HG03342 (cell line): ENCODE measurements at regions not wholly inside any gene's neighbourhood (a gene's known extent, or its start where the extent isn't known, plus 50 kb on each side); places are given as distances from the start of the nearest gene placed in this dataset.
A peak's percentile ranks its signal among the peaks of the same experiment; 100 is the strongest.
"Not testable (repeated sequence)": the region's sequence is repeated elsewhere in the genome, so short reads cannot be mapped to it uniquely, and the experiment has no call there.

Experiments
- ATAC-seq: cut with Tn5 transposase; IDR thresholded peaks from one replicate; pipeline ENCODE4 v1.9.1; 2021; ENCODE audit warnings: mild to moderate bottlenecking, moderate library complexity; ENCODE audit not compliant: unreplicated experiment

DNA sequence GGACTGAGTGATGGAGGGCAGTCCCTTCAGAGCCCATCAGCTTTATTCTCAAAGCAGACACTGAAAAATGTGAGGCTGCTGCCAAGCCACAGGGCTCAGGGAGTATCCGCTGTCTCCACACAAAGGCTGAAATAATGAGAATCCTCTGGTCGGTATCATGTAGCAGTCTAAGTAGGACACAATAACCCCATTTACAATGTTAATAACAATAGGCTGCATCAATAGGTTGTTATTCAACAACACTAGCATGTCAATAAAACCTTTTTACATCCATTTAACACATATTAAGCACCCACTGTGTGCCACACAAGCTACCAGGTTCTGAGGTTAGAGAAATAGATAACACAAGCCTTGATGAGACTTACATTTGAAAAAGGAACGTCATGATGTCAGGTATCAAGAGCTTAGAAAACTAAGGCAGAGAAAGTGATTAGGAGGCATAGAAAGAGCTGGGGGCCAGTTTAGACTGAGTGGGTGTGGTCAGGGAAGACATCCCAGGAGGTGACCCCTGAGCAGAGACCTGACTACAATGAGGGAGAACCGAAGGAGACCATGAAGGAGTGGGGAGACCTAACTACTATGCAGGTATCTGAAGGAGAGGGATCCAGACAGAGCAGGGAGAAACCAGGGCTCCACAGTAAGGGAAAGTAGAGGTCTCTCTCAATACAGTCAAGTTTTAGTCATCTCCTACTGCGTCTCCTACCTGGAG, 140.1 kb upstream of the GRIA1 start:
- ATAC-seq = no peak

DNA sequence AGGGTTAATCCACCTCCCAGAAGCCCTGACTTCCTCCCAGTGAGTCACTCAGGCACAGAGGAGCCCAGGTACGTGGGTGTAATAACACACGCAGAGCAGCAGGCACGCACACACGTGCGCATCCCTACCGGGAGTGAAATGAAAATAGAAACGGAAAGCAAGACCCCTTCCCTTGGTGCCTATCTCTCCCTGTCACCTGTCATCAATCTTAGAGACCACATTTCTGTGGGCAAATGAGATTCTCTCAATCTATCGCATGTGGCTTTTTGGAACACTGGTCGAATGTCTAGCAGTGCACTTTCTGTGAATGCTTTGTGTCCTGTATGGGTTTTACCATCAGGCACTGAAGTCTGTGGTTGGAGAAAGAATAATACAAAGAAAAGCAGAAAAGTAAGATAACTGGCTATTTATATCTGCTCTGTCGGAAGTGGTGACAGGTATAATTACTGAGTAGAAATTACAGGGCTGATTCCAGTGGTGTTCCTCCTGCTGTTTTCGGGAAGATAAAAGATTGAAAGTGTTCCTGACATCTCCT, 137.7 kb upstream of the GRIA1 start:
- no peak for ATAC-seq

- no peak for ATAC-seq
These were observed 132.9 kb upstream of the GRIA1 start for GRCh38 chr5:153357493-153358112.

GRCh38 chr5:153358315-153358976, 132.0 kb upstream of the GRIA1 start:
- peak; percentile 94 for ATAC-seq

GRCh38 chr5:153360860-153361259, 129.6 kb upstream of the GRIA1 start:
- ATAC-seq = no peak

- ATAC-seq = no peak
These were observed 128.6 kb upstream of the GRIA1 start for GRCh38 chr5:153361735-153362409.

- ATAC-seq = peak; percentile 80
These were observed 124.9 kb upstream of the GRIA1 start for GRCh38 chr5:153365547-153365946.

GRCh38 chr5:153367466-153367865, 123.0 kb upstream of the GRIA1 start:
- ATAC-seq = no peak

DNA sequence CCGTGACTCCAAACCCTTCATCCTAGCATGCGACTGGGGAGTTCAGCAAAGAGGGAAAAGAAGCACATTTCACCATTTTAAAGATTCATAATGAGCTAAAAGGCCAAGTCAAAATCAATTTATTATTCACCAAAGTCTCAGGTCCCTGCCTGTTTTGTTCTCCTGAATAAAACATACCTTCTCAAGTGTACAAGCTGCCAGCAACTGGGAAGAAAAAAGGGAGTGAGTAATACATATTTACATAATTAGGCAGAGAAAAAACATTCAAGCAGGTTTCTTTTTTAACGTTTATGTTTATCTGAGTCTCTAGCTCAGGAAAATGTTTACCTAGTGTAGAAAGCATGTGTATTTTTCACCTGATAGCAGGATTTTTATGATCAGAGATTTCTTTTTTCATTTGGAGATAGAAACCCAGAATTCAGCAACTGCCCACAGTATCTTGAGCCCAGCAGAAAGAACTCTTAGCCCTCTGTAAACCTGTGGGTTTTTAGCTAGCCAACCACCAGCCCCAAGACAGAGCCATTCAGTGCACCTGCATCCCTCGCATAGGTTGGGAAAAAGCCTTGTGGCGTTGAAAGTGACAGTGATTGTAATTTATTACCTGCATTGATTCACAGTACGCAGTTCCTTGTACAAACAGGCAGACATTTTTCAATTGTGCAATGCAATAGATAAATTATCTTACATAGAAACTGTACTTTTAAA, 117.9 kb upstream of the GRIA1 start:
- no peak for ATAC-seq

DNA sequence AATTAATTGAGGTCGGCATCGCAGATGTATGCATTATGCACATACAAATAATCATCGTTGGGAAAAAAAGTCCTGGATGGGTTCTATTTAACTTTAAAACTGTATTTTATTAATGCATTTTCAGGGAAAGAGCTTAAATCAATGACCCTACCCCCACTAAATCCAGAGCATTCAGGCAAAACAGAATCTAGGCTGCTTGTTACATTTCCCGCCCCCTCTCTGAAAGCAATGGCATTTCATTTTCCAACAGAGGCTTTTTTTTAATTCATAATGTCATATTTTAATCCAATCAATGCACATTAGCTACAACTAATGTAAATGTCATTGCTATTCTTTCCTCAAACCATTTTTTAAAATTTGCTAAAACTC, 117.4 kb upstream of the GRIA1 start:
- ATAC-seq = no peak

- ATAC-seq = not testable (repeated sequence)
These were observed 108.8 kb upstream of the GRIA1 start for GRCh38 chr5:153381630-153382029.

- ATAC-seq = no peak
These were observed 99.9 kb upstream of the GRIA1 start for GRCh38 chr5:153390569-153390968.

GRCh38 chr5:153399595-153399994, 90.9 kb upstream of the GRIA1 start:
- ATAC-seq = no peak

DNA sequence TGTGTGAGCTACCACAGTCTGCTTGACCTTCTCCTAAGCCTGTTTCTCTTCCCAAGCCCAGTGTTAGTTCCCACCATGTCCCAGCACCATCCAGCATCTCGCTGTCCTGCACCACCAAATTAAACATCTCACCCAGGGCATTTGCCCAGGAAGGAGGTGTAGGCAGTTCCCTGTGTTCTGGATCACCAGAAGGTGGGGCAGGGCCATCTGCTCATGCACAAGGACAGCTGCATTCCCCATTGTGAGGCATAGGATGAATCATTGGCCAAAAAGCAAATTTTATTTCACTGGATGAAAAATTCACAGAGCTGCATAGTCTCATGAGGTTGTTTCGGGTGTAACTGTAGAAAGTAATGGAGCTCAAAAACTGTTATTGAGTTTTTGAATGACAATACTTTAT, 89.5 kb upstream of the GRIA1 start:
- ATAC-seq = no peak

DNA sequence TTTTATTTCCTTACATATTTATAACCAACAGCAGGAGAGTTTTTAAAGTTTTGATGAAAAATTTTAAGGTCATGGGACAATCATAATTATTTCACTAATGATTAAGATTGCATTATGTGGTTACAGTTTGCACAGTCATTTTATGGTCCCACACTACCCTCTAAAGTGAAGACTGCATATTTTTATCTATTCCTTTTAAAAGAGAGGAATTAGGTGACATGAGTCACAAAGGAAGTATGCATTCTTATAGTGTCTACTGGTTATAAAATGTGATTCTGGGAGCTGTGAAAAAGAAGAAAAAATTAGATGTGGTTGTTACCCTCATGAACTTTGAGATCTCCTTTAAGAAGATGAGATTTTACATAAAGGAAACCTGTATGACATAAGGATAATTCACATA, 87.9 kb upstream of the GRIA1 start:
- ATAC-seq = no peak

DNA sequence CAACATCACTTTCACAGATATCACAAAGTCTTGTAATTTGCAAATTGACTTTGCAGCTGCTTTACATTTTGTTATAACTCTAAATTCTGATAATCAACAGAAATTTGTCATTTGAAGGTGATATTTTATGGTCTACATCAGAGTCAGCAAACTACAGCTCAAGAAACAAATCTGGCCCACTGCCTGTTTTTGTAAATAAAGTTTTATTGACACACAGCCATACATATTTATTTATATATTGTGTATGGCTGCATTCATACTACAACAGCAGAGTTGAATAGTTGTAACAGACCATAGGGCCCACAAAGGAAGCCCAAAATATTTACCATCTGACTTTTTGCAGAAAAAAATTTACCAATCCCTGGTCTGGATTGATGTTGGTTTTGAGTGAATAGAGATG, 87.0 kb upstream of the GRIA1 start:
- ATAC-seq = no peak

DNA sequence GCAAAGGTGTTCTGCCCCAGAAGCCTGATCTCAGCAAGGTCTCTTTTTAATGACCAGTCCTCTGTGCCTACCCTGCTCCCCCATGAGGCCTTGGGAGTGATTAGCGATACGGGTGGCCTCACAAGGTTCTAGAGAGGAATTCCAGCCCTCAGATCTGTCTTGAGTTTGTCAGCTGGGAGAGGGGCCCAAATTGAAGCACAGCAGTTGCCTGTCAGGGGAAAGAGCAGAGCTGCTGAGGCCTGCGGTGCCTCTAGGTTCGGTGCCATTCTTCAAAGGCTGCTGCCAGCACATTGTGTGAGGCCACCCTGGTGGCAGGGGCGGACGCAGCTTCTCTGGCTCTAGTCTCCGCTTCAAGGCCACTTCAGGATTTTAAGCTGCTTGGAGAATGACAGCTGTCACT, 85.7 kb upstream of the GRIA1 start:
- ATAC-seq = no peak

DNA sequence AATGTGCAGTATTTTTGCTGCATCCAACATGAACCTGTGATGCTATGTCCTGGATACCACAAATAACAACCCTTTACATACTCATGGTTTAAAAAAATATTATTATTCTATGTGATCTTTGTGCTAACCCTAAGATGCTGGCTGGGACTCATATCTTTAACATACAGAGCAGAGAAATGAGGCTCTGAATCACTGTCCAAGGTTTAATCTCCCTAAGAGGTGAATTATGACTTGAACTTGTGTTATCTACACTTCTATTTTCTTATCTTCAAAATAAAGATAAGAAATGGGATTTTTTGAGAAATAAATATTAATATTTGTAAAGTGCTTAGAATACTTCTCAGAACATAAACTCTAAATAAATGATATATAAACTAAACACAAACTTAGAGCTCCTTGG, 68.8 kb upstream of the GRIA1 start:
- no peak for ATAC-seq

DNA sequence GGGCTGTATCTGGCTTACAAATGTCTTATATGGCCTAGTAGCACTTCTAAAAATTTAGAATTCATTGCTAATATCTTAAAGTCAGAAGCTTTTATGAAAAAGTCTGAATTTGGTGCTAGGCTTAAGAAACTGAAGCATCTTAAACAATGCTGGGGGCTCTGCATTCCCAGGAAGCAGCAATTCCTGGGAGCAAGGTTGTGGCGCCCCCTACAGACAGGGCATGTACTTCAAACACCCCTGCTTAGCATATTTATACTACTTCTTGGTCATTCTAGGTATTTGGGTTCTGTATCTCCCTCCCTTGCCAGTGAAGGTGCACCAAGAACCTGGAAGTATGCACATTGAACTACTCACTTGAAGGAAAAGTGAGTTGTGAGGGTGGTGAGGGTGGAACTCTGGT, 64.6 kb upstream of the GRIA1 start:
- ATAC-seq = no peak

GRCh38 chr5:153429761-153430380, 60.6 kb upstream of the GRIA1 start:
- ATAC-seq = peak; percentile 87
